HG03108 (cell line): ENCODE measurements at regions not wholly inside any gene's neighbourhood (a gene's known extent, or its start where the extent isn't known, plus 50 kb on each side); places are given as distances from the start of the nearest gene placed in this dataset.
A peak's percentile ranks its signal among the peaks of the same experiment; 100 is the strongest.
"Not testable (repeated sequence)": the region's sequence is repeated elsewhere in the genome, so short reads cannot be mapped to it uniquely, and the experiment has no call there.

Experiments used
- ATAC-seq: cut with Tn5 transposase; IDR thresholded peaks from one replicate; pipeline ENCODE4 v1.9.1; 2021; ENCODE audit warnings: moderate library complexity; ENCODE audit not compliant: unreplicated experiment

- ATAC-seq = no peak
These were observed 303.9 kb downstream of the PDCD6IP start for GRCh38 chr3:34102288-34102687.

GRCh38 chr3:34106379-34106778, 307.9 kb downstream of the PDCD6IP start:
- ATAC-seq = no peak

- ATAC-seq = peak; percentile 41
These were observed 308.4 kb downstream of the PDCD6IP start for GRCh38 chr3:34106879-34107278.

- peak; percentile 53 for ATAC-seq
These were observed 309.2 kb downstream of the PDCD6IP start for GRCh38 chr3:34107669-34108068.

- no peak for ATAC-seq
These were observed 310.6 kb downstream of the PDCD6IP start for GRCh38 chr3:34109021-34109420.

- ATAC-seq = peak; percentile 38
These were observed 311.4 kb downstream of the PDCD6IP start for GRCh38 chr3:34109846-34110245.

- ATAC-seq = no peak
These were observed 312.9 kb downstream of the PDCD6IP start for GRCh38 chr3:34111361-34111760.

- not testable (repeated sequence) for ATAC-seq
These were observed 313.8 kb downstream of the PDCD6IP start for GRCh38 chr3:34112261-34112660.

- no peak for ATAC-seq
These were observed 332.7 kb downstream of the PDCD6IP start for GRCh38 chr3:34131091-34131490.

- no peak for ATAC-seq
These were observed 333.8 kb downstream of the PDCD6IP start for GRCh38 chr3:34132069-34132692.

- no peak for ATAC-seq
These were observed 341.1 kb downstream of the PDCD6IP start for GRCh38 chr3:34139566-34139965.

GRCh38 chr3:34140616-34141015, 342.2 kb downstream of the PDCD6IP start:
- ATAC-seq = no peak

- ATAC-seq = no peak
These were observed 343.5 kb downstream of the PDCD6IP start for GRCh38 chr3:34141841-34142337.

GRCh38 chr3:34145796-34146195, 347.4 kb downstream of the PDCD6IP start:
- no peak for ATAC-seq

GRCh38 chr3:34146596-34146995, 348.2 kb downstream of the PDCD6IP start:
- ATAC-seq = no peak

GRCh38 chr3:34150992-34151391, 352.6 kb downstream of the PDCD6IP start:
- ATAC-seq = no peak

GRCh38 chr3:34152656-34153055, 354.2 kb downstream of the PDCD6IP start:
- no peak for ATAC-seq

- ATAC-seq = no peak
These were observed 356.7 kb downstream of the PDCD6IP start for GRCh38 chr3:34155108-34155507.

- peak; percentile 80 for ATAC-seq
These were observed 357.2 kb downstream of the PDCD6IP start for GRCh38 chr3:34155666-34156065.

GRCh38 chr3:34157491-34157890, 359.1 kb downstream of the PDCD6IP start:
- ATAC-seq = no peak

GRCh38 chr3:34159613-34160420, 361.4 kb downstream of the PDCD6IP start:
- no peak for ATAC-seq

- ATAC-seq = not testable (repeated sequence)
These were observed 371.2 kb downstream of the PDCD6IP start for GRCh38 chr3:34169636-34170035.
